ENCODE measurements at regions not wholly inside any gene's neighbourhood (a gene's known extent, or its start where the extent isn't known, plus 50 kb on each side); places are given as distances from the start of the nearest gene placed in this dataset.

DNA sequence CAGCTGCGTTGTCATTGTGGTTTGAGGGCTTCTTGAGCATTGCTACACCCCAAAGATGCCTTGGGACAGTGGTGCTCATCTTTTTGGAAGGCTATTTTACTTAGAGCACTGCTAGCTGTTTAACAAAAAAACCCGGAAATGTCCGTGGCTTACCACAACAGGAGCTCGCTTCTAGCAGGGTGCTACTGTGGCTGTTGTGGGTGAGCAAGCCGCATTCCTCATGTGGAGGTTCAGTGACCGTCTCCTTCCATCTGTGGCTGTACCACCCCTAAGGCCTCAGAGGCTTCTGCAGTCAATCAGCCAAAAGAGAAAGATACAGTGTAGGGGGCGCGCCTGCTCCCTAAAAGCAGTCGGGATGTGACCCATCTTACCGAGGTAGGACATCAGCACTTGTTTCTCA, 1004.2 kb downstream of the UQCRFS1 start:
- TF ChIP-seq, protein P1, sequence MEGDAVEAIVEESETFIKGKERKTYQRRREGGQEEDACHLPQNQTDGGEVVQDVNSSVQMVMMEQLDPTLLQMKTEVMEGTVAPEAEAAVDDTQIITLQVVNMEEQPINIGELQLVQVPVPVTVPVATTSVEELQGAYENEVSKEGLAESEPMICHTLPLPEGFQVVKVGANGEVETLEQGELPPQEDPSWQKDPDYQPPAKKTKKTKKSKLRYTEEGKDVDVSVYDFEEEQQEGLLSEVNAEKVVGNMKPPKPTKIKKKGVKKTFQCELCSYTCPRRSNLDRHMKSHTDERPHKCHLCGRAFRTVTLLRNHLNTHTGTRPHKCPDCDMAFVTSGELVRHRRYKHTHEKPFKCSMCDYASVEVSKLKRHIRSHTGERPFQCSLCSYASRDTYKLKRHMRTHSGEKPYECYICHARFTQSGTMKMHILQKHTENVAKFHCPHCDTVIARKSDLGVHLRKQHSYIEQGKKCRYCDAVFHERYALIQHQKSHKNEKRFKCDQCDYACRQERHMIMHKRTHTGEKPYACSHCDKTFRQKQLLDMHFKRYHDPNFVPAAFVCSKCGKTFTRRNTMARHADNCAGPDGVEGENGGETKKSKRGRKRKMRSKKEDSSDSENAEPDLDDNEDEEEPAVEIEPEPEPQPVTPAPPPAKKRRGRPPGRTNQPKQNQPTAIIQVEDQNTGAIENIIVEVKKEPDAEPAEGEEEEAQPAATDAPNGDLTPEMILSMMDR (IDR thresholded peaks at IDR 0.05) = no peak
- TF ChIP-seq POLR2A (IDR thresholded peaks at IDR 0.05) = no peak
